HG02938 (cell line): ENCODE measurements at regions not wholly inside any gene's neighbourhood (a gene's known extent, or its start where the extent isn't known, plus 50 kb on each side); places are given as distances from the start of the nearest gene placed in this dataset.

ENCODE experiments used
- ATAC-seq: cut with Tn5 transposase; IDR thresholded peaks from one replicate; pipeline ENCODE4 v1.9.1; 2021; ENCODE audit warnings: mild to moderate bottlenecking, moderate library complexity; ENCODE audit not compliant: unreplicated experiment

- ATAC-seq: no peak
Observed at GRCh38 chrX:98338544-98338943, 1454.8 kb downstream of the RPA4 start.

GRCh38 chrX:98350940-98351339 is 1467.2 kb downstream of the RPA4 start:
- no peak for ATAC-seq

GRCh38 chrX:98357146-98357545 is 1473.4 kb downstream of the RPA4 start:
- no peak for ATAC-seq

- no peak for ATAC-seq
Observed at GRCh38 chrX:98362630-98363029, 1478.9 kb downstream of the RPA4 start.

- no peak for ATAC-seq
Observed at GRCh38 chrX:98371994-98372393, 1488.3 kb downstream of the RPA4 start.

- ATAC-seq: no peak
Observed at GRCh38 chrX:98379134-98379533, 1495.4 kb downstream of the RPA4 start.

GRCh38 chrX:98380106-98380505 is 1496.4 kb downstream of the RPA4 start:
- ATAC-seq: no peak

- ATAC-seq: no peak
Observed at GRCh38 chrX:98380556-98380955, 1496.8 kb downstream of the RPA4 start.

GRCh38 chrX:98398542-98398941 is 1514.8 kb downstream of the RPA4 start:
- no peak for ATAC-seq

GRCh38 chrX:98405376-98405775 is 1521.7 kb downstream of the RPA4 start:
- ATAC-seq: no peak

GRCh38 chrX:98407584-98407983 is 1523.9 kb downstream of the RPA4 start:
- no peak for ATAC-seq

- ATAC-seq: no peak
Observed at GRCh38 chrX:98409867-98410266, 1526.2 kb downstream of the RPA4 start.

GRCh38 chrX:98412058-98412457 is 1528.3 kb downstream of the RPA4 start:
- no peak for ATAC-seq

- ATAC-seq: no peak
Observed at GRCh38 chrX:98422536-98422935, 1538.8 kb downstream of the RPA4 start.

GRCh38 chrX:98432413-98432812 is 1548.7 kb downstream of the RPA4 start:
- no peak for ATAC-seq

- ATAC-seq: no peak
Observed at GRCh38 chrX:98448524-98448923, 1564.8 kb downstream of the RPA4 start.

- ATAC-seq: no peak
Observed at GRCh38 chrX:98452456-98452855, 1568.7 kb downstream of the RPA4 start.

- ATAC-seq: no peak
Observed at GRCh38 chrX:98459669-98460068, 1576.0 kb downstream of the RPA4 start.

GRCh38 chrX:98480606-98481005 is 1596.9 kb downstream of the RPA4 start:
- no peak for ATAC-seq

- ATAC-seq: no peak
Observed at GRCh38 chrX:98481636-98482035, 1597.9 kb downstream of the RPA4 start.

GRCh38 chrX:98490670-98491069 is 1607.0 kb downstream of the RPA4 start:
- no peak for ATAC-seq

GRCh38 chrX:98501426-98501825 is 1617.7 kb downstream of the RPA4 start:
- ATAC-seq: no peak

- no peak for ATAC-seq
Observed at GRCh38 chrX:98506907-98507306, 1623.2 kb downstream of the RPA4 start.

- ATAC-seq: no peak
Observed at GRCh38 chrX:98514032-98514431, 1630.3 kb downstream of the RPA4 start.
